ENCODE measurements at regions not wholly inside any gene's neighbourhood (a gene's known extent, or its start where the extent isn't known, plus 50 kb on each side); places are given as distances from the start of the nearest gene placed in this dataset.
A peak's percentile ranks its signal among the peaks of the same experiment; 100 is the strongest.

DNA sequence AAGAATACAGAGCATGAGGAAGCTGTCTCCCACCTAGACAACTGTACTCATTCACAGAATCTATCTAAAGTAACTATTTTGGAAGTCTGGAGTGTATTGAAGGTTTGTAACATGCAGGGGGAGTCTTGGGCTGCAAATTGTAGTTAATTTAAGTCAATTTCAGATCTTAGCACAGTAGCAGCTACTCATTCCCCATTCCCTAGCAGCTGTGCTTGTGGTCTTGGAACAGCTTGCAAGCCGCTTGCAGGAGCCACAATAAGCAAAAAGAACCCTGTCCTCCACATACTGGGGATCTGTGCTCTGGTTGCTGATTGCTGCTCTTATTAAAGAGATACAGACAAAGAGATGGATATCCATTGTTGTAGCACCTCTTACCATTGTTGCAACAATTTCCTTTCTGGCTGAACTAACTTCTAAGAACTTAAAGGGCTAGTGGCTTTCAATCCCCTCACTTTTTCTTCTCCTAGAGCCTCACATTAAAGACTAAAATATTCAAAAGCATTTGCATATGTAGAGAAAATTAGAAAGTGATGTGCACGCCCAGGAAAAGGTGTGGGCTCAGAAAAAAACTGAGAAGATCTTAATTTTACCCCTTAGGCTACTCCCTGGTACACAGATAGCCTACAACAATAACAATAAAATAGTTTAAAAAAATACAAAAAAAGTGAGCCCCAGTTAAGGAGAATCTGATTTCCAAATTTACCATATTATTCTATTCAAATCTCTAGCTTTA lies 1775.1 kb upstream of the PIK3C3 start:
- DNase-seq (ENCODE audit: low read depth), result peak; percentile 29
- no peak overlapping the region for H3K4me3 ChIP-seq (ENCODE audit: low read depth, low read length)
- TF ChIP-seq, protein P1, sequence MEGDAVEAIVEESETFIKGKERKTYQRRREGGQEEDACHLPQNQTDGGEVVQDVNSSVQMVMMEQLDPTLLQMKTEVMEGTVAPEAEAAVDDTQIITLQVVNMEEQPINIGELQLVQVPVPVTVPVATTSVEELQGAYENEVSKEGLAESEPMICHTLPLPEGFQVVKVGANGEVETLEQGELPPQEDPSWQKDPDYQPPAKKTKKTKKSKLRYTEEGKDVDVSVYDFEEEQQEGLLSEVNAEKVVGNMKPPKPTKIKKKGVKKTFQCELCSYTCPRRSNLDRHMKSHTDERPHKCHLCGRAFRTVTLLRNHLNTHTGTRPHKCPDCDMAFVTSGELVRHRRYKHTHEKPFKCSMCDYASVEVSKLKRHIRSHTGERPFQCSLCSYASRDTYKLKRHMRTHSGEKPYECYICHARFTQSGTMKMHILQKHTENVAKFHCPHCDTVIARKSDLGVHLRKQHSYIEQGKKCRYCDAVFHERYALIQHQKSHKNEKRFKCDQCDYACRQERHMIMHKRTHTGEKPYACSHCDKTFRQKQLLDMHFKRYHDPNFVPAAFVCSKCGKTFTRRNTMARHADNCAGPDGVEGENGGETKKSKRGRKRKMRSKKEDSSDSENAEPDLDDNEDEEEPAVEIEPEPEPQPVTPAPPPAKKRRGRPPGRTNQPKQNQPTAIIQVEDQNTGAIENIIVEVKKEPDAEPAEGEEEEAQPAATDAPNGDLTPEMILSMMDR (conservative IDR thresholded peaks at IDR 0.05; ENCODE audit: low read depth, low read length), result no peak

DNA sequence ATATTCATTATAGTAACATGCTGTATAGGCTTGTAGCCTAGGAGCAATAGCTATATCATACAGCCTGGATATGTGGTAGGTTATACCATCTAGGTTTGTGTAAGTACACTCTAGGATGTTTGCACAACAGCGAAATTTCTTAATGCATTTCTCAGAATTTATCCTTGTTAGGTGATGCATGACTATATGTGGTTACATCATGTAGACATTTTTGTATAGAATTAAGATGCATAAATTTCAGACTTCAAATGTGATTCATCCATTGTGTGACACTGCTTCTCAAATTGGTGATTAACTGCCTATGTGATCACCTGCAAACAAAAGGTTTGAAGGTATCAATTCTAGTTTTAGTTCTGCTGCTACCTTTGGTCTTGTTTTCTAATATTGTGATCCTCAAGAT lies 1787.0 kb upstream of the PIK3C3 start:
- H3K4me3 ChIP-seq (ENCODE audit: low read depth, low read length), result no peak overlapping the region
- TF ChIP-seq, protein P1 (conservative IDR thresholded peaks at IDR 0.05; ENCODE audit: low read depth, low read length), result no peak
- no peak for DNase-seq (ENCODE audit: low read depth)

- no peak for DNase-seq (ENCODE audit: low read depth)
- TF ChIP-seq, protein P1 (conservative IDR thresholded peaks at IDR 0.05; ENCODE audit: low read depth, low read length), result no peak
- H3K4me3 ChIP-seq (ENCODE audit: low read depth, low read length), result no peak overlapping the region
These were observed 1791.8 kb upstream of the PIK3C3 start for GRCh38 chr18:40163254-40163653.

DNA sequence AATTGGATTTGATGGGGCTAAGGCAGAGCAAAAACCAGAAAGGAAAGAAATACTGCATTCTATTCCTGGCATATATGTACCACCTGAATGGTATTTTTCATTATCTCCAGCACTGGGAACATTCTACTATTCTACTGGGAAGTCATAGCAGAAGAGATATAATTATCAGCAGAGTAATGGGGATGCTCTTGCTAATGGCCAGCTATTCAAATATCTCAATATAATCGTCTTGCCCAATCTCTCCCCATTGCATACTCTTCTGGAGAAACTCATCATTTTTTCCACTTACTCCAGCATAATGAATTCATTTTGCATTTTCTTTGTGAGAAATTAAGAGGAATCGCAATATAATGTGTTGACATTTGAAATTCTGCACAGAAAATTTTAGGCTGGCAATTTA lies 1794.7 kb upstream of the PIK3C3 start:
- no peak for DNase-seq (ENCODE audit: low read depth)
- no peak overlapping the region for H3K4me3 ChIP-seq (ENCODE audit: low read depth, low read length)
- TF ChIP-seq, protein P1 (conservative IDR thresholded peaks at IDR 0.05; ENCODE audit: low read depth, low read length), result no peak

DNA sequence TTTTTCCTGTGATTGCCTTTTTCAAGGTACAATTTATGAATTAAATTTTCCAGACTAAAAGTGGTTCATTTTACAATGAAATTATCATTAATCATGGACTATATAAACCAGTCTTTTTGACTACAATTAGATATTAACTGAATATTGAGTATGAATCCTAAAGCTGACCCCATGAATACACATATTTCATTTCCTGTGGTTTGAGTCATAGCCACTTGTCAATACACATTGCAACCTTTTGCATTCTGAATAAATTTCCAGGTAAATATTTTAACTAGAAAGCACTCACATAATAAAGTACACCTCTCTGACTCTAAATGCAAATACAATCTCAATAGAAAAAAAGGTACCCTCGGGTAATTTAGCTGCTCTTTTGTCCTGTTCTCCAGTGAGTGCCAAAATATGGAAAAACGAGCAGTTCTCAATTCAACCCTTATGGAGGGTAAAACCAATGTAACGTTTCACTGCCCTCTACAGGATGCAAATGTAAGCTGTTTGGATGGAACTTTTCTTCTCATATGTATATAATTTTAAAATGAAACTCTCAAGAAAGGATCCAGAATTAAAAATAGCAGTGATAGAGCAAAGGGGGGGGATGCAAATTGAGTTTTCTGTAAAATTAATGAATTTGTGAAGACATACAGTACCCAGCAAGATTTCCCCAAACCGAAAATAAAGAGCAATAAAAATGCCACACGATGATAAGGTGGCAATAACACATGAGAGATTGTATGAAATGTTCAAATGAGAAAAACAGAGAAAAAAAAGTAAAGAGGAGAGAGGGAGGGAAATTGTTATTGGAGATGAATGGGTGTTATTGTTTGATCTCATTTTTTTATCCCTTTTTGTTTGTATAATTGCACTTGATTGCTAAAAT lies 1795.7 kb upstream of the PIK3C3 start:
- no peak overlapping the region for H3K4me3 ChIP-seq (ENCODE audit: low read depth, low read length)
- peak; percentile 83 for DNase-seq (ENCODE audit: low read depth)
- TF ChIP-seq, protein P1 (conservative IDR thresholded peaks at IDR 0.05; ENCODE audit: low read depth, low read length), result peak; percentile 75

- TF ChIP-seq, protein P1 (conservative IDR thresholded peaks at IDR 0.05; ENCODE audit: low read depth, low read length), result no peak
- no peak for DNase-seq (ENCODE audit: low read depth)
These were observed 1797.9 kb upstream of the PIK3C3 start for GRCh38 chr18:40157120-40157519.

More at GRCh38 chr18:40157120-40157519, 1797.9 kb upstream of the PIK3C3 start:
- H3K4me3 ChIP-seq (ENCODE audit: low read depth, low read length), result no peak overlapping the region
